Mucosa of descending colon (tissue), 3 donors: ENCODE measurements at regions not wholly inside any gene's neighbourhood (a gene's known extent, or its start where the extent isn't known, plus 50 kb on each side); places are given as distances from the start of the nearest gene placed in this dataset.

ENCODE experiments used
- ATAC-seq: fragments of 200-7000 bp; cut with Tn5 transposase; one replicate; pipeline ENCODE4 v1.9.1; 2020; ENCODE audit warnings: mild to moderate bottlenecking, moderate library complexity
- DNase-seq, 3 donors: peaks; one replicate each; pipeline ENCODE4 v3.0.0-alpha.2; 2020
- H3K36me3 ChIP-seq: fragments of 200-600 bp; one replicate; pipeline ENCODE4 v1.8.0; 2021; ENCODE audit warnings: low read depth, mild to moderate bottlenecking
- H3K4me1 ChIP-seq: fragments of 200-600 bp; one replicate; pipeline ENCODE4 v1.8.0; 2021; ENCODE audit warnings: low read depth, mild to moderate bottlenecking
- H3K4me3 ChIP-seq: fragments of 200-600 bp; one replicate; pipeline ENCODE4 v1.8.0; 2021; ENCODE audit warnings: mild to moderate bottlenecking
- H3K9me3 ChIP-seq: fragments of 200-600 bp; one replicate; pipeline ENCODE4 v1.8.0; 2021; ENCODE audit warnings: mild to moderate bottlenecking
- CTCF ChIP-seq: fragments of 200-600 bp; IDR thresholded peaks from one replicate; pipeline ENCODE4 v1.8.0; 2022; ENCODE audit warnings: antibody characterized with exemption, mild to moderate bottlenecking
- intact Hi-C, 2 donors: fragments of 100-400 bp; cut with DNase I in 1 of 2; cut with micrococcal nuclease in 1 of 2; formaldehyde crosslinking; loops; one replicate each; pipeline versions ENCODE4 v1.11.0 to v1.11.1; 2022; cut with DNase I, micrococcal nuclease
- donor health status: DM: no; HTN: no; CAD: no; lungs with moderate emphysema.
- donor health status: DM: no; HTN: no; CAD: no.
- donor health status: DM: no; HTN: yes; CAD: no.

- Histone ChIP-seq H3K4me3 (no peak overlapping the region), H3K4me1 (no peaks in the 10 kb centered on the region), H3K9me3 (no peaks in the 10 kb centered on the region), H3K36me3 (no peaks in the 10 kb centered on the region)
- no peak for ATAC-seq
- DNase-seq, result no peak
- intact Hi-C loops, result no loop called here
- TF ChIP-seq CTCF, result no peak
Measured at GRCh38 chr20:58102261-58102660, 126.2 kb downstream of the ANKRD60 start.

- intact Hi-C loops, result no loop called here
- no peak for DNase-seq
- H3K9me3 ChIP-seq, result no peaks in the 10 kb centered on the region
- H3K4me1 ChIP-seq, result no peaks in the 10 kb centered on the region
- no peak overlapping the region for H3K4me3 ChIP-seq
- no peak for TF ChIP-seq CTCF
- H3K36me3 ChIP-seq, result no peaks in the 10 kb centered on the region
- ATAC-seq, result no peak
Measured at GRCh38 chr20:58100731-58101356, 127.6 kb downstream of the ANKRD60 start.

- Histone ChIP-seq H3K4me1 (no peaks in the 10 kb centered on the region), H3K4me3 (no peak overlapping the region), H3K9me3 (no peaks in the 10 kb centered on the region), H3K36me3 (no peaks in the 10 kb centered on the region)
- intact Hi-C loops, result no loop called here
- DNase-seq (no peak), ATAC-seq (no peak)
- no peak for TF ChIP-seq CTCF
Measured at GRCh38 chr20:58099956-58100730, 128.3 kb downstream of the ANKRD60 start.

GRCh38 chr20:58099291-58099935 lies 129.0 kb downstream of the ANKRD60 start:
- DNase-seq (no peak), ATAC-seq (no peak)
- TF ChIP-seq CTCF, result no peak
- H3K9me3 ChIP-seq, result no peaks in the 10 kb centered on the region
- intact Hi-C loops, result no loop called here
- H3K36me3 ChIP-seq, result no peaks in the 10 kb centered on the region
- H3K4me3 ChIP-seq, result no peak overlapping the region
- no peaks in the 10 kb centered on the region for H3K4me1 ChIP-seq

- Histone ChIP-seq H3K36me3 (no peaks in the 10 kb centered on the region), H3K4me1 (no peaks in the 10 kb centered on the region), H3K4me3 (no peak overlapping the region), H3K9me3 (no peaks in the 10 kb centered on the region)
- ATAC-seq (no peak), DNase-seq (no peak)
- TF ChIP-seq CTCF, result no peak
- intact Hi-C loops, result no loop called here
Measured at GRCh38 chr20:58098571-58098970, 129.9 kb downstream of the ANKRD60 start.
